Astrocyte of the cerebellum (primary cell): ENCODE measurements at regions not wholly inside any gene's neighbourhood (a gene's known extent, or its start where the extent isn't known, plus 50 kb on each side); places are given as distances from the start of the nearest gene placed in this dataset.

Experiments
- DNase-seq: peaks from one replicate; pipeline ENCODE4 v3.0.0-alpha.2; 2011; ENCODE audit warnings: low read depth
- H3K4me3 ChIP-seq: 2 replicates; pipeline ENCODE4 v1.5.1; 2011; ENCODE audit warnings: mild to moderate bottlenecking, low read depth, low read length, moderate library complexity
- CTCF ChIP-seq: IDR thresholded peaks from 2 replicates; pipeline ENCODE4 v1.5.1; 2012; ENCODE audit warnings: low read length, low read depth, moderate library complexity, mild to moderate bottlenecking; ENCODE audit errors: missing control alignments
- in situ Hi-C: cut with HindIII; loops from 2 replicates; pipeline ENCODE4 v1.10.0; 2017; ENCODE audit warnings: low sequenced_read_pairs

DNA sequence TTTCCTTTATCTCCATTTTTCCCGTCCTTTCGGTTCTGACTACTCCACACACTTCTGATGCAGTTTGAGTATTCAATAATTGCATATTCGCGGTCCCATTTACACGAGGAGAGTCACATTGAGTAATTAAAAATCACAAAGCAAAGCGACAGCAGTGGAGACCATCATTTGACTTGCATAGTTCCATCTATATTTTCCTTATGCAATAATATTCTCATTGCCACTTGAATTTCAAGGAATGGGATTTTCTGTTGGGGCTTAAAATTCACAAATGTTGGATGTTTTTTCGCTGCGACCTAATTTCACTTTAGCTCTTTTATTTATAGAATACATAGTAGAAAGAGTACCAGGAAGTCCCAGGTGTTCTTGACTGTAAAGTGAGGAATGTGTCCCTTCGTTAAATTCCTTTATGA is 186.8 kb downstream of the ZEB2 start:
- TF ChIP-seq CTCF: no peak
- peak overlapping the region; percentile 62 for H3K4me3 ChIP-seq
- in situ Hi-C loops: no loop called here

DNA sequence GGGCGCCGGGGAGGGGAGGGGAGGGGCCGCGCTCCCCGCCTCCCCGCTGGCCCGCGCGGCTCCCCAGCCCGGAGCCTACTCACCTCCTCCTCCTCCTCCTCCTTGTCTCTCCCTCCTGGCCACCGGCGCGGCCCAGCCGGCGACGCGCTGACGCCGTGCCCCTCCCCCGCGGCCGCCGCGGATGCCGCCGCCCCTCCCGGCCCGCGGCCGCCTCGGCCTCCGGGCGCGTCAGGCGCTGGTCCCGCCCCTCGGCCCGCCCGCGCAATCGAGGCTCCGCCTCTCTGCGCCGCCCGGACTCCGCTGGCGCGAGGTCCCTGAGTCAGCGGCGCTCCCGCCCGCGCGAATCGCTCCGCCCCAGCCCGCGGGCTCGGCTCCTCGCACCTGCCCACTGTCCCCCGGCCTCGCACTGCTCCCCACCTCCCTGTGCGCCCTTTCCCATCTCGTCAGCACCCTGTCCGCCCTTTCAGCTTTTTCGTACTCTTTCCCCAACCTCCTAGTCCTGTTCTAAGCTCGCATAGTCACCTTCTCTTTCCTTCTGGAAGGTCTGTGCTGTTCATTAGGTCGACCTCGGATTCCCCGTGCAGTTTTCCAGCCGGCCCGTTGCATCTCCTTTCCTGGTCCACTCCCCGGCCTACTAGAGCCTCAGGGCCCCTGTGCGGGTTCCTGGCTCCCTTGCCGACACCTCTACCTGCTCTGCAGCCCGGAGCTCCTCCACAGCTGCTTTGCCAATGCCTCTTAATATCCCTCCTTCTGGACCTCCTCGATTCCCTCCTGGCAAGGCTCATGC is 187.4 kb downstream of the ZEB2 start:
- DNase-seq: peak; percentile 55
- in situ Hi-C loops: no loop called here
- TF ChIP-seq CTCF: no peak
- peak overlapping the region; percentile 62 for H3K4me3 ChIP-seq

More for the DNA sequence above, 186.8 kb downstream of the ZEB2 start:
- DNase-seq: no peak

DNA sequence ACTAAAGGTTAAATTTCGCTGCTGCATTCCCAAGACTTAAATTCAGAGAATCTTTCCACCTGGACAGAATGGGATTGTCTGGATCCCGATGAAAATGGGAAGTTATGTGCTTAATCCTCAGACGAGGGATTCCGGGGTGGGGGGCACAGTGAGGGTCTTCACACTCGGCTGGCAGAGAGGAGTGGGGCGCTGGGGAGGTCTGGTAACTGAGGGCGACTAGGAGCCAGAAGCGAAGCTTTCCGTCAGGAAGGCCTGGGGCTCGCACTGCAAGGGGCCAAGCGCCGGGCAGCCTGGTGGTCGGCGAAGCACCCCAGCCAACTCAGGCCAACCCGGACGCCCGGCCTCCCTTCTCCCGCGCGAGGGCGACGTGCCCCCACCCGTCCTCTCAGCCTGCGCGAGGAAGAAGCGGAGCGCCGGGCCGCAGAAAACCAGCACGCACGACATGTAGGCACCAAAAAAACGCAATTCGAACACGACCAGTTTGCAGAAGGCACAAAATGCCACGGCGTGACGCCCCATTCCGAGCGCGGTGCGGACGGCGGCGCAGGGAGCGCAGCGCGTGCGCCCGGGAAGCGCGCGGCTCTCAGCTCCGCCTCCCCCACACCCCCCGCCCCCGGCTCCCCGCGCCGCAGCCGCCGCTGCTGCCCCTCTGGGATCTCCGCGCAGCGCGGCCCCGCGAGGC is 188.1 kb downstream of the ZEB2 start:
- peak overlapping the region; percentile 62 for H3K4me3 ChIP-seq
- peak; percentile 24 for TF ChIP-seq CTCF
- in situ Hi-C loops: no loop called here
- DNase-seq: no peak

DNA sequence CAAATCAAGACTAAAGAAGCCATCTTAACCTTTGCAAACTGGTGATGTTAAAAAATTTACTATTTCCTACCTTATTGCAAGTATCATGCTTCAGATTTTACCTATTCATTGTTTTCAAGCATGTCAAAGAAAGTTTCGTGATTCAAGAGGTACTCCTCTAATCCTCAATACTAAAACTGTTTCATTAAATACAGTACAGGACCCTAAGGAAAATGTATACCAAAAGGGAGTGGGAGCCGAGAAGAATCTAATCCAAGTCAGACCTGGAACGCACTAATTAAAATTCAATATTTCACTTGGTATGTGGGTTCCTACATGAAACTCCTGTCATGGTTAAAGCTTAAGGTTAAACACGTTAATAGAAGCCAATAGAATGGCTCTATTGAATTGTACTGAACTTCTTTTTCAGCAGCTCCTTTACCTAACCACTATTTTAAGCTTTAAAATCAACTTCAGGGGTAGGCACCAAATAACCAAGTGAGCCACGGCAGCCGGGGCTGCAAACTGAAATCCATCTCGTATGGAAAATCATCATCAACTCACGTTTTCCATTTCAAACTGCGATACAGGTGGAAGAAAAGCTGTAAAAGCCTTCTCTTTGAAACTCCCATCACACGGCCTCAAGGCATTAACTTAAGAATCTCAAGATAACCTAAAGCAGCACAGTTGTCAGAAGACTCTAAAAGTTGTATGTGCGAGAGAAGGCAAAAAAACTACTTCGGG is 188.8 kb downstream of the ZEB2 start:
- in situ Hi-C loops: no loop called here
- DNase-seq: no peak
- TF ChIP-seq CTCF: no peak
- peak overlapping the region; percentile 62 for H3K4me3 ChIP-seq

GRCh38 chr2:144329472-144329871 is 190.4 kb downstream of the ZEB2 start:
- in situ Hi-C loops: no loop called here
- no peak for TF ChIP-seq CTCF
- no peak overlapping the region for H3K4me3 ChIP-seq
- no peak for DNase-seq

DNA sequence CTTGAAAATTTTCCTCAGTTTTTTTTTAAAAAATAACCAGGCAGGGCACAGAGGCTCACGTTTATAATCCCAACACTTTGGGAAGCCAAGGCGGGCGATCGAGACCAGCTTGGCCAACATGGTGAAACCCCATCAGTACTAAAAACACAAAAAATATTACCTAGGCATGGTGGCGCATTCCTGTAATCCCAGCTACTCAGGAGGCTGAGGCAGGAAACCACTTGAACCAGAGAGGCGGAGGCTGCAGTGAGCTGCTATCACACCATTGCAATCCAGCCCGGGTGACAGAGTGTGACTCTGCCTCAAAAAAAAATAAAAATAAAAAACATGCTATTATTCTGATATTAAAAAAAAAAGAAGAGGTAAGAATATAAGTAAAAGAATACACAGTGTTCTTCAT is 191.0 kb downstream of the ZEB2 start:
- no peak overlapping the region for H3K4me3 ChIP-seq
- no peak for TF ChIP-seq CTCF
- in situ Hi-C loops: no loop called here
- no peak for DNase-seq
